A549 (cell line): ENCODE measurements at regions not wholly inside any gene's neighbourhood (a gene's known extent, or its start where the extent isn't known, plus 50 kb on each side); places are given as distances from the start of the nearest gene placed in this dataset.

ENCODE experiments used
- ATAC-seq, 2 experiments: fragments of 200-7000 bp in 1 of 2; fragments of >200 bp in 1 of 2; cut with Nextera tagmentation in 1 of 2; cut with Tn5 transposase in 1 of 2; 3 replicates each; pipeline versions ENCODE4 v1.8.0 to v1.9.1; 2018 to 2020; ENCODE audit warnings: mild to moderate bottlenecking in 1 of 2, moderate library complexity in 1 of 2
- CTCF ChIA-PET: fragments of 300-600 bp; sonication (Branson Sonifier 250); formaldehyde crosslinking; extraction: SDS; loops from one replicate; lab custom pipeline; 2021; ENCODE audit warnings: antibody characterized with exemption, inconsistent platforms; lab: Yijun Ruan, JAX
- POLR2A ChIA-PET: fragments of 350-600 bp; formaldehyde crosslinking; extraction: SDS; loops from one replicate; lab custom pipeline; 2021; ENCODE audit warnings: antibody characterized with exemption, inconsistent platforms; lab: Yijun Ruan, JAX
- DNase-seq, 2 experiments: peaks; one replicate each; pipeline versions ENCODE4 v3.0.0 to v3.0.0-alpha.2; 2011 to 2016; ENCODE audit warnings: low read depth in 1 of 2, low spot score in 1 of 2
- FAIRE-seq: peaks from 2 replicates; lab custom pipeline; 2011; peaks lifted over from hg19 to GRCh38; lab: Jason Lieb, UNC
- H3K27ac ChIP-seq, 2 experiments: fragments of >200 bp; sonication (Bioruptor Twin); formaldehyde crosslinking; 3 replicates each; pipeline ENCODE4 v1.5.1; 2016 to 2017
- H3K4me1 ChIP-seq: fragments of >200 bp; sonication (Bioruptor Twin); formaldehyde crosslinking; 3 replicates; pipeline ENCODE4 v1.6.1; 2016
- H3K4me2 ChIP-seq: fragments of >200 bp; sonication (Bioruptor Twin); formaldehyde crosslinking; 3 replicates; pipeline ENCODE4 v1.6.1; 2016
- H3K4me3 ChIP-seq: fragments of >200 bp; sonication (Bioruptor Twin); formaldehyde crosslinking; 3 replicates; pipeline ENCODE4 v1.5.1; 2016
- H3K9me3 ChIP-seq: fragments of >200 bp; sonication (Bioruptor Twin); formaldehyde crosslinking; 3 replicates; pipeline ENCODE4 v1.6.1; 2016
- ATOH8 ChIP-seq: fragments of 250-450 bp; sonication (Bioruptor Pico); IDR thresholded peaks from 2 replicates; pipeline ENCODE4 v1.5.0; 2020; ENCODE audit warnings: low read depth, mild to moderate bottlenecking, moderate library complexity
- BCL3 ChIP-seq: fragments of >200 bp; sonication (Bioruptor Twin); formaldehyde crosslinking; IDR thresholded peaks from 3 replicates; pipeline ENCODE4 v1.6.1; 2016
- BHLHE40 ChIP-seq: IDR thresholded peaks from 2 replicates; pipeline ENCODE4 v1.6.1; 2012; ENCODE audit warnings: low read depth, low read length, inconsistent platforms
- CHD2 ChIP-seq: fragments of 150-350 bp; IDR thresholded peaks from 2 replicates; pipeline ENCODE4 v1.6.1; 2014; ENCODE audit warnings: low read length; ENCODE audit not compliant: partially characterized antibody
- CHD4 ChIP-seq: fragments of 200-600 bp; sonication (generic); IDR thresholded peaks from 2 replicates; pipeline ENCODE4 v1.6.1; 2016; ENCODE audit warnings: antibody characterized with exemption, mild to moderate bottlenecking, borderline replicate concordance
- EHMT2 ChIP-seq: fragments of 200-600 bp; sonication (generic); IDR thresholded peaks from 2 replicates; pipeline ENCODE4 v1.6.1; 2016; ENCODE audit warnings: antibody characterized with exemption, low read depth, mild to moderate bottlenecking, moderate library complexity
- ELK1 ChIP-seq: fragments of 150-350 bp; IDR thresholded peaks from 2 replicates; pipeline ENCODE4 v1.6.1; 2014; ENCODE audit warnings: low read depth, mild to moderate bottlenecking, low read length
- EP300 ChIP-seq, 2 experiments: fragments of >200 bp; sonication (Bioruptor Twin); formaldehyde crosslinking; IDR thresholded peaks; 2 replicates in 1 of 2; 3 replicates in 1 of 2; pipeline ENCODE4 v1.6.1; 2016 to 2017
- ESRRA ChIP-seq: fragments of 150-350 bp; IDR thresholded peaks from 2 replicates; pipeline ENCODE4 v1.6.1; 2014; ENCODE audit warnings: mild to moderate bottlenecking, low read length, borderline replicate concordance
- GATA3 ChIP-seq: IDR thresholded peaks from 2 replicates; pipeline ENCODE4 v1.6.1; 2012; ENCODE audit warnings: borderline replicate concordance
- HDAC2 ChIP-seq: fragments of 200-600 bp; sonication (generic); IDR thresholded peaks from 2 replicates; pipeline ENCODE4 v1.6.1; 2016
- HMGXB4 ChIP-seq: fragments of 250-450 bp; sonication (Bioruptor Pico); IDR thresholded peaks from 2 replicates; pipeline ENCODE4 v1.5.0; 2021; ENCODE audit warnings: mild to moderate bottlenecking, moderate library complexity, borderline replicate concordance
- HOXA7 ChIP-seq: fragments of 250-450 bp; sonication (Bioruptor Pico); IDR thresholded peaks from 2 replicates; pipeline ENCODE4 v1.5.0; 2020; ENCODE audit warnings: mild to moderate bottlenecking, moderate library complexity
- JUN ChIP-seq, 2 experiments: fragments of >200 bp; sonication (Bioruptor Twin); formaldehyde crosslinking; IDR thresholded peaks; 2 replicates in 1 of 2; 3 replicates in 1 of 2; pipeline ENCODE4 v1.6.1; 2016 to 2017
- KDM5A ChIP-seq: fragments of 200-600 bp; sonication (generic); IDR thresholded peaks from 2 replicates; pipeline ENCODE4 v1.6.1; 2016; ENCODE audit warnings: antibody characterized with exemption, mild to moderate bottlenecking
- MAZ ChIP-seq: fragments of 150-350 bp; IDR thresholded peaks from 2 replicates; pipeline ENCODE4 v1.6.1; 2014; ENCODE audit warnings: antibody characterized with exemption, low read depth, low read length, borderline replicate concordance
- NFE2L2 ChIP-seq: fragments of 150-350 bp; conservative IDR thresholded peaks from 2 replicates; pipeline ENCODE4 v1.6.1; 2014; ENCODE audit warnings: low read length
- NPAS2 ChIP-seq: fragments of 250-450 bp; sonication (Bioruptor Pico); IDR thresholded peaks from 2 replicates; pipeline ENCODE4 v1.8.0; 2022; ENCODE audit warnings: mild to moderate bottlenecking, moderate library complexity, borderline replicate concordance
- NR3C1 ChIP-seq: fragments of >200 bp; sonication (Bioruptor Twin); formaldehyde crosslinking; IDR thresholded peaks from 3 replicates; pipeline ENCODE4 v1.6.1; 2017
- POLR2A ChIP-seq: IDR thresholded peaks from 2 replicates; pipeline ENCODE4 v1.6.1; 2012; ENCODE audit warnings: mild to moderate bottlenecking, low read length
- POLR2AphosphoS2 ChIP-seq: conservative IDR thresholded peaks from 2 replicates; pipeline ENCODE4 v1.6.1; 2012; ENCODE audit warnings: low read length, improper control_type of control experiment, inconsistent platforms
- RARB ChIP-seq: fragments of 250-450 bp; sonication (Bioruptor Pico); IDR thresholded peaks from 2 replicates; pipeline ENCODE4 v1.8.0; 2021; ENCODE audit warnings: mild to moderate bottlenecking, moderate library complexity
- RCOR1 ChIP-seq: fragments of 150-350 bp; IDR thresholded peaks from 2 replicates; pipeline ENCODE4 v1.6.1; 2014; ENCODE audit warnings: antibody characterized with exemption, low read length, low read depth
- REST ChIP-seq: fragments of 200-600 bp; sonication (generic); IDR thresholded peaks from 2 replicates; pipeline ENCODE4 v1.6.1; 2016; ENCODE audit warnings: antibody characterized with exemption, mild to moderate bottlenecking, moderate library complexity
- WGBS: methylation state at CpG from one replicate; pipeline ENCODE4 v1.1.6; 2017; ENCODE audit errors: missing lambda C conversion rate; 5-methylcytosine and 5-hydroxymethylcytosine counted together

GRCh38 chr18:67331857-67332256 lies 184.7 kb downstream of the DSEL start:
- TF ChIP-seq RCOR1 (no peak), NFE2L2 (no peak), POLR2A (no peak), EHMT2 (no peak), POLR2AphosphoS2 (no peak), ESRRA (no peak), EP300 (IDR thresholded peaks at IDR 0.05) (no peak), ATOH8 (no peak), RARB (no peak), BHLHE40 (no peak), JUN (IDR thresholded peaks at IDR 0.05) (no peak)
- no peaks in the 10 kb centered on the region for H3K4me1 ChIP-seq
- no peak overlapping the region for H3K27ac ChIP-seq
- FAIRE-seq (no peak), ATAC-seq (no peak), DNase-seq (no peak)
- no peak overlapping the region for H3K4me3 ChIP-seq
- POLR2A ChIA-PET, result no interaction called here
- no peaks in the 10 kb centered on the region for H3K9me3 ChIP-seq
- CTCF ChIA-PET, result no interaction called here
- WGBS, result 0% methylated on average over 1 of the region's 1 CpG
- no peak overlapping the region for H3K4me2 ChIP-seq

- DNase-seq, result no peak
- H3K27ac ChIP-seq, result no peak overlapping the region
- 47% methylated on average over 2 of the region's 2 CpGs for WGBS
- POLR2A ChIA-PET, result no interaction called here
- H3K4me2 ChIP-seq, result no peak overlapping the region
- H3K4me3 ChIP-seq, result no peak overlapping the region
- no peaks in the 10 kb centered on the region for H3K9me3 ChIP-seq
- no peak for TF ChIP-seq BHLHE40
- no peak for TF ChIP-seq KDM5A
- TF ChIP-seq CHD4, result no peak
- TF ChIP-seq CHD2, result no peak
- no peak for TF ChIP-seq HOXA7 (CRISPR knock-in tag)
- no peak for TF ChIP-seq GATA3
- no peak for TF ChIP-seq ELK1
- TF ChIP-seq RCOR1, result no peak
- no peak for ATAC-seq
- FAIRE-seq, result no peak
- CTCF ChIA-PET, result no interaction called here
- H3K4me1 ChIP-seq, result no peaks in the 10 kb centered on the region
These were observed 197.4 kb downstream of the DSEL start for GRCh38 chr18:67319109-67319508.

GRCh38 chr18:67318651-67319050 lies 197.9 kb downstream of the DSEL start:
- POLR2A ChIA-PET, result no interaction called here
- H3K4me1 ChIP-seq, result no peaks in the 10 kb centered on the region

More at GRCh38 chr18:67318651-67319050, 197.9 kb downstream of the DSEL start:
- no peak overlapping the region for H3K4me3 ChIP-seq
- no peak for ATAC-seq
- no peak for FAIRE-seq
- no peak overlapping the region for H3K27ac ChIP-seq
- H3K4me2 ChIP-seq, result no peak overlapping the region
- no peak for DNase-seq
- no peak for TF ChIP-seq RCOR1
- no peak for TF ChIP-seq BHLHE40
- no peak for TF ChIP-seq JUN (IDR thresholded peaks at IDR 0.05)
- no peak for TF ChIP-seq NR3C1
- TF ChIP-seq HDAC2, result no peak
- no peak for TF ChIP-seq BCL3
- no peak for TF ChIP-seq REST
- no peak for TF ChIP-seq HMGXB4
- TF ChIP-seq POLR2AphosphoS2, result no peak
- TF ChIP-seq MAZ, result no peak
- no peak for TF ChIP-seq NPAS2 (CRISPR knock-in tag)
- CTCF ChIA-PET, result no interaction called here
- H3K9me3 ChIP-seq, result no peaks in the 10 kb centered on the region
